Stimulated activated naive CD8-positive, alpha-beta T cell treated with anti-CD3 and anti-CD28 coated beads, Interleukin-15, amount 100 ng/mL, for 72 hours (primary cell): ENCODE measurements at regions not wholly inside any gene's neighbourhood (a gene's known extent, or its start where the extent isn't known, plus 50 kb on each side); places are given as distances from the start of the nearest gene placed in this dataset.

Source experiments
- ATAC-seq: fragments of 150-1000 bp; cut with Tn5 transposase; 2 replicates; pipeline ENCODE4 v1.10.0; 2021; ENCODE audit warnings: mild to moderate bottlenecking, moderate library complexity
- DNase-seq, 2 donors: peaks; one replicate each; pipeline ENCODE4 v3.0.0; 2021 to 2022
- H3K27ac Mint-ChIP-seq, 2 donors: one replicate each; pipeline ENCODE4 v1.8.0; 2022; ENCODE audit warnings: mild to moderate bottlenecking in 2 of 2, mixed read lengths in 2 of 2, moderate library complexity in 2 of 2
- H3K27me3 Mint-ChIP-seq: one replicate; pipeline ENCODE4 v1.8.0; 2022; ENCODE audit warnings: mixed read lengths
- H3K4me1 Mint-ChIP-seq: one replicate; pipeline ENCODE4 v1.8.0; 2022; ENCODE audit warnings: mild to moderate bottlenecking, mixed read lengths
- H3K4me3 Mint-ChIP-seq, 2 donors: one replicate each; pipeline ENCODE4 v1.8.0; 2022; ENCODE audit warnings: mild to moderate bottlenecking in 2 of 2, mixed read lengths in 2 of 2, moderate library complexity in 1 of 2
- H3K9me3 Mint-ChIP-seq, 2 donors: one replicate each; pipeline ENCODE4 v1.8.0; 2022; ENCODE audit warnings: mixed read lengths in 2 of 2

DNA sequence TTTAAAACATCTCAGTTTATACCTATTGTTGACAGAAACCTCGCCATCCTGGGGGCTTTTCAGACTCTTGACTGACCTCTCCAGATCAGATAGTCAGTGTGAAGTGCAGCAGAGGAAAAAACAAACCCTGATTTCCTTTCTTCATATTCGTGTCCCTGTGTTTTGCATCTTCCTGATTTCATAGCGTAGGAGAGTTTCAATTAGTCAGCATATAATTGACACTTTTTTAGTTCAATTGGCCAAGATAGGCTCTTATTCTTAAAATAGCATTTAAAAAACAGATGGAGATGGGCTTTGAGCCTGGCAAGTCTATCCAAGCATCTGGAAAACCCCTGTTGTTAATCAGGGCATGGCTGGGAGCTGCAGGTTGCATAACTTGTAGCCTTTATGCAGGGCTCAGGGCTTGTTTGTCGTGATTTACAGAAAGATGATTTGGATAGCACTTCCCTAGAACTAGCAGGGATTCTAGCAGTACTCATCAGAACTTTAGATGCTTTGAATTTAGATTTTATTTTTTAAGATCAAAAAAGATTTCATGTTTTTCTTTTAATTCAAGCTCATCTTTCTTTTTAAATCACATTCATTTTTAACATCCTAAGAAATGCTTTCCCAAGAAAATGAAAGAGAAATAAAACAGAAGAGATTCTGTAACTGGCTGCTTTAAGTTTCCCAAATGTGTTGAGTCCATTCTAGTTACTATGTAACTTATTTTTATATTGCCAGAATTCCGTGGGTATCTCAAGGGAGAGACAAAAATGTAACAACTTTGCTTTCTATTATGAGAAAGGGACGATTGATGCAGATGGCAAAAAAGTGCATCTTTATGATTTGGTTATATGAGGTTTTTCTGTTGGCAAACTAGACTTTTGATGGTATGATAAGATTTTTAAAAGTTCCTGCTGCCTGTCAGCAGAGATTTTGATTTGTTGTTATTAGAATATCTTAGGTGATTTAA, 270.8 kb upstream of the FZD8 start:
- Mint-ChIP-seq H3K27ac (no peak overlapping the region), H3K9me3 (peaks cover 0 to 8% of the 10 kb centered on the region in 2 donors), H3K27me3 (no peaks in the 10 kb centered on the region), H3K4me1 (no peaks in the 10 kb centered on the region), H3K4me3 (no peak overlapping the region)
- no peak for ATAC-seq
- no peak for DNase-seq

DNA sequence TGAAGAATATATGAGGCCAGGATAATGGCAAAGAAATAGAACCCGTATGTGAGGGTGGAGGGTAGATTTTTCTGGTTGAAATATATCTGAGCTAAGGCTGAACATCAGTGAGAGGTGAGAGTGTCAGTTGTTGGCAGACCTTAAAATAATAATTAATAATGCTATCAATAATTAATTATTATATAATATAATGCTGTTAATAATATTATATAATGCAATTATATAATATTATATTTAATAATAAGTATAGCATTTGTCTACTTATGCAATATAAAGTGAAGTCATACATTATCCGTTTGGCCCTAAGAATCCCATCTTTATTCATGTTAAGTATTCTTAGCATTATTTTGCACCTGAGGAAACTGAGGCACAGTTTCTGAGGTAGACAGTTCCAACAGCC, 269.9 kb upstream of the FZD8 start:
- peaks cover 1 to 8% of the 10 kb centered on the region in 2 donors for H3K9me3 Mint-ChIP-seq
- DNase-seq (no peak), ATAC-seq (no peak)
- peaks cover under 1% of the 10 kb centered on the region for H3K27me3 Mint-ChIP-seq
- no peak overlapping the region for H3K27ac Mint-ChIP-seq
- H3K4me3 Mint-ChIP-seq = no peak overlapping the region
- H3K4me1 Mint-ChIP-seq = no peaks in the 10 kb centered on the region

DNA sequence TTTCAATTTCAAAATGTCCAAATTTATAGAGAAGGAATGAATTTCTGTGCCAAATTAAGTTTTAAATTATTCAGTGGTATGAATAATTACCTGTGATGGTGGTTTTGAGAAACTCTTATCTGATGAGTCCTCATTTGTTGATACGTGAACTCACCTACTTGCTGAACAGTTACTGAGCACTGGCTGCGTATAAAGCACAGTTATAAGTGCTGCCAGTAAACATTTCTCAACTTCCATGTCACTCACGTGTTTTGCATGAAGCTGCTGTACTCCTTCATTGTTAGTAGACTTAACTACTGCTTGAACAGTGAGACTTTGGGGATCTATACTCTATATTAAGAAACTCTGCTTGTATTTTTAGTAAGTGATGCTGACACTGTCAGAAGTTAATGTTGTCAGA, 269.1 kb upstream of the FZD8 start:
- Mint-ChIP-seq H3K27ac (no peak overlapping the region), H3K4me1 (no peaks in the 10 kb centered on the region), H3K9me3 (peaks cover 7 to 9% of the 10 kb centered on the region in 2 donors), H3K27me3 (peaks cover 8% of the 10 kb centered on the region), H3K4me3 (no peak overlapping the region)
- DNase-seq (no peak), ATAC-seq (no peak)

DNA sequence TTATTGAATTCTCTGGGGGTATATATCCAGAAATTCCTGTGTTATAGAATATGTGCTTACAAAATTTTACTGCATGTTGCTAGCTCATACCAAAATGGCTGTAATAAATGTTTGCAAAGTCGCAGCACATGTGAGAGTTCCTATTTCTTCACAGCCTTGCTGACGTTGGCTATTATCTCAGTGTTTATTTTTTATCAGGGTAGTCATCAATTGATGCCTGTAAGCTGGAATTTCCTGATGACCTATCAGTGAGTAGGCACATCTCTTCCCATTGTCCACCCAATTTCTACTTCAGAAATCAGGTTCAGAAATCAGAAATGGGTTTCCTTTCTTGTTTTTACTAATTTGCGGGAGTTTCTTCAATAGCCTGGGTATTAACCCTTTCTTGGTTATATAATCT, 268.1 kb upstream of the FZD8 start:
- Mint-ChIP-seq H3K9me3 (peaks cover 7 to 9% of the 10 kb centered on the region in 2 donors), H3K27ac (no peak overlapping the region), H3K4me3 (no peak overlapping the region), H3K4me1 (no peaks in the 10 kb centered on the region), H3K27me3 (peaks cover 9% of the 10 kb centered on the region)
- ATAC-seq (no peak), DNase-seq (no peak)

DNA sequence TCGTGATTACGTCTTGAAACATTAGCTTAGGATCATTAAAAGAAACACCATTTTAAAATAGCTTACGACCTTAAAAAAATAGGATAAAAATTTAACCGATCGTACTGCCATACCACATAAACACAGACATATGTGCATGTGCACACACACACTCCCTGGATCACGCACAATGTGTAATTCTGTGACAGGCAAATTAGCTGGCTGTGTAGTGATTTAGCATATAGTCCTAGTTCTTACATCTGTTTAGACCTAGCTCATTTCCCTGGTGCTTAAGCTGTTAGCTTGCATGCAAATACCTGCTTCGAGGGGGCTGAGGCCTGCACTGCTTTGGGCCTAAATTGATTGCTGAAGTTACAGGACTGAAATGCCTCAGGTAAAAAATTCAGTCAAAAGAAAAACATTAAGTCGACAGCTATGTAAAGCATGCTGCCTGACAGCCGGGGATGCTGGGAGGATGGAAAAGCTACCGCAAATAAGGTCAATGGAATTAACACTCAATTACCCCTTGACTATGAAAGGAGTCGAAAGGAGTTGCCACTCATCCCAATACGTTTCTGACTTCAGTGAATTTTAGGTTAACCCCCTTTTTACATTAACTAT, 267.1 kb upstream of the FZD8 start:
- peaks cover 9% of the 10 kb centered on the region for H3K27me3 Mint-ChIP-seq
- ATAC-seq = no peak
- no peaks in the 10 kb centered on the region for H3K4me1 Mint-ChIP-seq
- H3K9me3 Mint-ChIP-seq = peaks cover 7 to 9% of the 10 kb centered on the region in 2 donors
- no peak for DNase-seq
- H3K4me3 Mint-ChIP-seq = no peak overlapping the region
- no peak overlapping the region for H3K27ac Mint-ChIP-seq

DNA sequence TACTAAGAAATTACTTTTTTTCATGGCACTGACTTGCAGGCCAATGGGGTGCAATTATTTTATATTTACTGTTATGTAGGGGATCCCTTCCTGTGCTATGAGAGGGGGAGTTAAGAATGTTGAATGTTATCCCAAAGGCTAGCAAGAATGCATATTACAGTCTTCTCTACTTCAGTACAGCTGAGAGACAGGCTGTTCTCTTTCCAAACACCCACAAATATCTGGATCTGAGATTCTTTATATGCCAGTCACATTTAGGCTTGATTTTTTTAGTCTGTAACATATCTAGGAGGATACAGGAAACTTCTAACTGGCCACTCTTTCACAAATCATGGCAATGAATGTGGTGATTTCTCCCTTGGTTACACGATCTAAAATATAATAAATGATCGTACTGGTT, 266.4 kb upstream of the FZD8 start:
- no peaks in the 10 kb centered on the region for H3K4me1 Mint-ChIP-seq
- H3K4me3 Mint-ChIP-seq = no peak overlapping the region
- no peak overlapping the region for H3K27ac Mint-ChIP-seq
- DNase-seq (no peak), ATAC-seq (no peak)
- peaks cover 9% of the 10 kb centered on the region for H3K27me3 Mint-ChIP-seq
- peaks cover 7 to 9% of the 10 kb centered on the region in 2 donors for H3K9me3 Mint-ChIP-seq

DNA sequence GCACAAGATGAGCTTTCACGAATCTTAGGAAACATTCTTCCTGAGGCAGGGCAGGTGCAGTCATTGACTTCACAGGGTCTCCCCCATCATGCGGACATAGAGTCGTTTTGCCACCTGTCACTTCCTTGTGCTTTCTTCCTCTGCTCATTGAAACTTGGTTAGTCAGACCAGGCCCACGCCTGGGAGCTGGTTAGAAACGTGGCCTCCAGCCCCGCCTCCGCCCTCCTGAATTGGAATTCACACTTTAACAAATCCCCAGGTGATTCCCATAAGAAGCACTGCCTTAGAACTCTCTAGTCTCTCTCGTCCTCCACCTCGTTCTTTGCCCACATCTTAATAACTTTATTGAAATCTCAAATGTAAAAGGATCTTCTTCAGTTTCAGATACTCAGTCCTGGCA, 265.5 kb upstream of the FZD8 start:
- H3K27ac Mint-ChIP-seq = no peak overlapping the region

DNA sequence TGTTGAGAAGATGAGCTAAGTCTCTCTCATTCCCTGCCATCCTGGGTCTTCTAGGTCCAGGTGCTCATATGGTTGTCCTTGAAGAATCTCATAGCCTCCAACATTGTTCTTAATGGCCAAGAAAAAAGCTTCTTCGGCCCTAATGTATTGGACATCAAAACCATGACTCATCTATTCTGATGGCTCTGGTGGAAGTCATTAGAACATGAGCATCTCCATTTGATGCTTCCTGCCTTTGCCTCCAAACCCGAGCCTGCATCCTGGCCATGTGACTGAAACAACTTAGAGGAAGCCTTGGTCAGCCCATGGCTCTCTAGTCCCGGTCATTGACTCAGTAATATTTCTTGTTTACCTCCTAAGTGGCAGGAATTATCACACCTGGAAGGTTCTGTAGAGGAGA, 264.1 kb upstream of the FZD8 start:
- H3K27me3 Mint-ChIP-seq = peaks cover 9% of the 10 kb centered on the region
- no peak overlapping the region for H3K27ac Mint-ChIP-seq
- H3K4me3 Mint-ChIP-seq = no peak overlapping the region
- ATAC-seq (no peak), DNase-seq (no peak)
- H3K4me1 Mint-ChIP-seq = no peaks in the 10 kb centered on the region
- H3K9me3 Mint-ChIP-seq = peaks cover 5 to 7% of the 10 kb centered on the region in 2 donors

More for the DNA sequence above, 265.5 kb upstream of the FZD8 start:
- DNase-seq (no peak), ATAC-seq (no peak)
- no peaks in the 10 kb centered on the region for H3K4me1 Mint-ChIP-seq
- H3K9me3 Mint-ChIP-seq = peaks cover 7 to 9% of the 10 kb centered on the region in 2 donors
- peaks cover 9% of the 10 kb centered on the region for H3K27me3 Mint-ChIP-seq
- no peak overlapping the region for H3K4me3 Mint-ChIP-seq

DNA sequence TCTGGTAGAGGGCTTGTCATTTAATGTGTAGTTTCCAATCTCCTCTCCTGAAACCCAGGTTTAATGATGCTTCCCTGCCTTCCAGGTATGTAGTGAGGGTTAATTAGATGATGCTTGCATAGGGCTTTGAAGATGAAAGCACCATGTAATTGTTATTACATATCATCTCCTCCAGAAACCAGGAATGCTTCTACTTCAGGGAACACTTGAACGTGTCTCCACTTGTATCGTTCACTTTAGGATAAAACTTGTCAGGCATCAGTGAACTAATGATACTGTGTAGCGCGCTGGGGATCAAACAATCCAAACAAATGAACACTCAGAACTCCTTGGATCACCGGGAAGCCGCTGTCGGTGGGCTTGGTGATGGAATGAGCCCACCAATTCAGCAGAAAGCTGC, 260.9 kb upstream of the FZD8 start:
- DNase-seq = no peak
- Mint-ChIP-seq H3K4me1 (no peaks in the 10 kb centered on the region), H3K27ac (no peak overlapping the region), H3K27me3 (peaks cover 15% of the 10 kb centered on the region), H3K4me3 (no peak overlapping the region), H3K9me3 (peaks cover 5 to 7% of the 10 kb centered on the region in 2 donors)
- ATAC-seq = no peak

DNA sequence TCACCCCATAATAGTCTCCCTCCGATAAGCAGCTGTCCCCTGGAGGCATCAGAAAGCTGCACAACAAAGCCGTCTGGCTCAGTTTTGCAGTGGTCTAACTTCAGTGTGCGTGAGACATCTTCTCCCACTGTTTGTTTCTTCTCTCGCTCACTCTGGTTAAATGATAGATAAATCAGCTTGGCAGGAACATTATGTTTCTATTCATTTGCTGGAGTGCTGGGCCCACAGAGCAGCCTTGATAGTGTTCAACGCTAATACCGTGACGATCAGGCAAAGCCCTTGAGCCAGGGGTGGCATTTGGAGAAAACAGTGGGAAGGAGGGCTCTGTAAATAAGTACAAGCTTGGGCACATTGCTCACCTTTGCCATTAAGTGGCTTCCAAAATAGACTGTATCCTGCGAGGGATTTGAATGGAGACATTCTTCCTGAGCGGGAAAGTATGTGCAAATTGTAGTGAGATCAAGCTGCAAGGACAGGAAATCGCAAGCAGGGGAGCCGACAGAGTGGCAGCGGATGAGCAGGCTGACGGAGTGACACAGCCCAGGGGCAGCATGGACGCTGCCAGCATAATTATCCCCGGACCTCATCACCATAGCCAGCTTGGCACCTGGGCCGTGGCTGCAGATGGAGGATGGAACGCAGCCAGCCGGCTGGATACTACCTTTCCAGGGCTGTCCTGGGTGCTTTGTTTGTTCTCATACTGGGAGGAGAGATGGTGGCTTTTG, 256.8 kb upstream of the FZD8 start:
- Mint-ChIP-seq H3K4me1 (no peaks in the 10 kb centered on the region), H3K27ac (no peak overlapping the region), H3K4me3 (no peak overlapping the region), H3K27me3 (peaks cover 5% of the 10 kb centered on the region), H3K9me3 (peaks cover 0 to 9% of the 10 kb centered on the region in 2 donors)
- no peak for ATAC-seq
- no peak for DNase-seq

DNA sequence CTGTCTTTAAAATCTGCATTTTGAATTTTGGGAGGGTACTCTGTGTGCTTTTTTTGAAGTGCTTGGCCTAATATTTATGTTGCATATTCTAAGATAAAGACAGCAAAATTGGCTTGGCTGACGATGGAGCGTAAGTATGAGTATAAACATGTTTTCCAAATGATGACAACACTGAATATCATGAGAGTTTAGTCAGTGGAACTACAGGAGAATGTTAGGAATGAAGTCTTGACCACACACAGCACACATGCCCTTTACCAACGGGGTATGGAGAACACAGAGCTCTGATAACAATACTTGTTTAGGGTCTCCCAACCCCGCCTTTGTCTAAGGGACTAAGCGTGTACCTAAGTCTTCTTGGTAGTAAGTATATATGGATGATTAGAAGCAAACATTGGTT, 253.9 kb upstream of the FZD8 start:
- no peak for ATAC-seq
- Mint-ChIP-seq H3K4me3 (no peak overlapping the region), H3K4me1 (no peaks in the 10 kb centered on the region), H3K9me3 (peaks cover 0 to 12% of the 10 kb centered on the region in 2 donors), H3K27me3 (peaks cover 5% of the 10 kb centered on the region), H3K27ac (no peak overlapping the region)
- DNase-seq = no peak

DNA sequence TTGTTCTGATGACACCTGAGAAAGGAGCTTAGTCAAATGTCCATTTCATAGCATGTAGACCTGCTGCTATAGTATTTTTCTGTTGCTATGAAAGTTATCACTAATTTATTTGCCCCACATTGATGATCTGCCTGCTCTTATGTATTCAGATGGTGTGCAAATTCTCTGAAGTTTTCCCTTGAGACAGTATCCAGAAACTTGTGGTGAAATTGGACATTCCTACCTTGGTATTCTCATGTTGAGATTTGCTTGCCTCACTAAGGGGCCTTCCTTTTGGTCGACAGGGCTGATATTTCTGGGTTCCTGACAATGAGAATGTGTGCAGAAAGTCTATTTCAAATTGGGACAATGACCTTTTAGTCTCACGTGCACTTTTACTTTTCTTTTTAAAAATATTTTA, 253.2 kb upstream of the FZD8 start:
- peaks cover 5% of the 10 kb centered on the region for H3K27me3 Mint-ChIP-seq
- H3K27ac Mint-ChIP-seq = no peak overlapping the region
- H3K9me3 Mint-ChIP-seq = peaks cover 0 to 12% of the 10 kb centered on the region in 2 donors
- no peak for ATAC-seq
- no peak overlapping the region for H3K4me3 Mint-ChIP-seq
- H3K4me1 Mint-ChIP-seq = no peaks in the 10 kb centered on the region
- no peak for DNase-seq

DNA sequence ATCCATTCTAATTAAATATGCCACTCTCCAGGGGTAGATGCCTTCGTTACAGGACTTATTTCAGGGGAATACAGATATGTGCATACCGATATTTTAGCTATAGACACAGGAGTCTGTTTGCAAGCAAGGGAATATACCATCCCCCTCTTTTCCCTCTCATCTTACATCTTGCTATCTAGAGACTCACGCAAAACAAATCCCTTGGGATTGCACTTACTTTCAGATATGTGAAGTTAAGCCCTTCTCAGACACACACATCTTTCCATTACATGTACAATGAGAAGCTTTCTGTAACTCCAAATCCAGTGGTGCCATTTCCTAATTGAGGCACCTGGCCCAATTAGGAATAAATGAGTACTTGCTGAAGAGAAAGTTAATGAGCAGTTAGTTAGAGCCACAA, 250.4 kb upstream of the FZD8 start:
- no peak overlapping the region for H3K4me3 Mint-ChIP-seq
- peaks cover 7% of the 10 kb centered on the region for H3K27me3 Mint-ChIP-seq
- peaks cover 0 to 18% of the 10 kb centered on the region in 2 donors for H3K9me3 Mint-ChIP-seq
- H3K4me1 Mint-ChIP-seq = no peaks in the 10 kb centered on the region
- DNase-seq (no peak), ATAC-seq (no peak)
- no peak overlapping the region for H3K27ac Mint-ChIP-seq

DNA sequence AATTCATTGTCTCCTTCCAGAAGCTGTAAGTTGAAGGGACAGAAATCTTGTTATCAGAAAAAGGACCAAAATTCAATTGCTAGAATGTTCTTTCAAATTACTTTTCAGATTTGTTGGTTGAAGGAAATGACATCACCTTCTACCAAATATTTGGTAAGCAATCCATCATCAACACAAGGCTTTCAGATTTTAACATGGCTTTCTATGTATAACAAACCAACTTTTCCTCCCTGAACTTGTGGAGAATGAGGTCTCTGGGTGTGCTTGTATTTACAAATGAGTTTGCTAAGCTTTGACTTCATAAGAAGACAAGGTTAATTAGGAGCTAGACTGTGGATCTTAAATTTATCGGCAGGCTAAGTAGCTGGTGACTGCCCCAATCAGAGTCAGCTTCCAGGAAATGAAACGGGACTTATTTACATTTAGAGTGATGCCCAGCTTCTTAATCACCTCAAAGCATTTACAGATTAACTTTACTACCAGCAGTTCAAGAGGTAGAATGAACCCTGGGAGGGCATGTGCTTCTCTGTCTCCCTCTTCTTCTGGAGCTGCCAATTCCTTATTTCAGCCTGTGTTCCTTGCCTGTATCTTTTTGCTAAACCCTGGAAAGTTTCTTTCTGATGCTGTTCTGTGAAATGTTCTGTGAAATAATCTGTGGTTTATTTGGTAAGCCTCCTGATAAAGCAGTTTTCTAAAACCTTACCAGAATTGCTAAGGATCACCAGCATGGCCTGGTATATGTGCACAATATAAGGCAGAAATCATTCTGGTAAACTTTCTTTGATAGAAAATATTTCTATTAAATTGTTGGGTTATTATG, 248.8 kb upstream of the FZD8 start:
- Mint-ChIP-seq H3K4me3 (no peak overlapping the region), H3K9me3 (peaks cover 0 to 19% of the 10 kb centered on the region in 2 donors), H3K27ac (no peak overlapping the region), H3K27me3 (peaks cover 8% of the 10 kb centered on the region), H3K4me1 (no peaks in the 10 kb centered on the region)
- DNase-seq = no peak
- ATAC-seq = no peak

DNA sequence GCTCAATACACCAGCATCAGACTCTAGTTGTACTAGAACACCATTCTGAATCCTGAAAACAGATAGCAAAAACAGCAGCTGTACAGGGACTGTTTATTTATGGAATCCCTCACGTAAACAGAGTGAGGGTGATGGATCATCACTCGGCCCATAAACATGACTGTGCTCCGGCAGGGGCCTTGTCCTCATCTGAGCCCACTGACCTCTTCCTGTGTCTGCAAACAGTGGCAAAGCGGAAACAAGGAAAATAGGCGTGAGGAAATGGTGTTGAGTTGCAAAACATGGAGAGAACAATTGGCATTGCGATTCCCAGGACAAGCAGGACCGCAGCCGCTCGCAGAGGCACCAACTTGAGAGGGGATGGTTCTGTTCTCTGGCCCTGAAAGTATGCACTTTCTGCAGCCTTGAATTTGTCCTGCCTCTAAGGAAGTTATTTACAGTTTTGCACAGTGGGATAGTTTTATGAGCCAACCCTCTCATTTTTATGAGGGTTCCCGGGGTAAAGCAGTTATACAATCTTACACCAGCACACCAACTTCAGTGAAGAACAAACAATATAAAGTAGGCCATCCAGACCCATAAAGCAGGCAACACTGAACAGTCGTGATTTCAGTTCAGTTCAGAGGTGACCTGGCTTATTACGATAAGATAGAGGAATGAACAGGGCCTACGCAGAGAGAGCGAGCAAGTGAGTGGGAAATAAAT, 248.0 kb upstream of the FZD8 start:
- H3K27me3 Mint-ChIP-seq = peaks cover 8% of the 10 kb centered on the region
- no peak for DNase-seq
- H3K4me1 Mint-ChIP-seq = no peaks in the 10 kb centered on the region

More for the DNA sequence above, 248.0 kb upstream of the FZD8 start:
- Mint-ChIP-seq H3K4me3 (no peak overlapping the region), H3K9me3 (peaks cover 0 to 19% of the 10 kb centered on the region in 2 donors), H3K27ac (no peak overlapping the region)
- no peak for ATAC-seq
